ENCODE measurements at regions not wholly inside any gene's neighbourhood (a gene's known extent, or its start where the extent isn't known, plus 50 kb on each side); places are given as distances from the start of the nearest gene placed in this dataset.
"Not testable (repeated sequence)": the region's sequence is repeated elsewhere in the genome, so short reads cannot be mapped to it uniquely, and the experiment has no call there.

GRCh38 chr20:53827292-53828087, 233.9 kb upstream of the ZNF217 start:
- ChIA-PET CTCF (interaction anchor here (0.7 to 1.5 kb wide), 4 partner anchors 10 to 157 kb away, joined by 3 to 5 read pairs (median 3); no protein-coding TSS in a partner anchor), POLR2A (no interaction called here)
- no peak overlapping the region for H3K4me3 Mint-ChIP-seq
- no peak overlapping the region for H3K27ac Mint-ChIP-seq
- peaks cover 4% of the 10 kb centered on the region for H3K9me3 Mint-ChIP-seq
- DNase-seq = no peak
- peaks cover 55% of the 10 kb centered on the region for H3K4me1 Mint-ChIP-seq
- peaks cover 12% of the 10 kb centered on the region for H3K36me3 Mint-ChIP-seq (ENCODE audit: low read depth)
- H3K27me3 Mint-ChIP-seq = no peaks in the 10 kb centered on the region

DNA sequence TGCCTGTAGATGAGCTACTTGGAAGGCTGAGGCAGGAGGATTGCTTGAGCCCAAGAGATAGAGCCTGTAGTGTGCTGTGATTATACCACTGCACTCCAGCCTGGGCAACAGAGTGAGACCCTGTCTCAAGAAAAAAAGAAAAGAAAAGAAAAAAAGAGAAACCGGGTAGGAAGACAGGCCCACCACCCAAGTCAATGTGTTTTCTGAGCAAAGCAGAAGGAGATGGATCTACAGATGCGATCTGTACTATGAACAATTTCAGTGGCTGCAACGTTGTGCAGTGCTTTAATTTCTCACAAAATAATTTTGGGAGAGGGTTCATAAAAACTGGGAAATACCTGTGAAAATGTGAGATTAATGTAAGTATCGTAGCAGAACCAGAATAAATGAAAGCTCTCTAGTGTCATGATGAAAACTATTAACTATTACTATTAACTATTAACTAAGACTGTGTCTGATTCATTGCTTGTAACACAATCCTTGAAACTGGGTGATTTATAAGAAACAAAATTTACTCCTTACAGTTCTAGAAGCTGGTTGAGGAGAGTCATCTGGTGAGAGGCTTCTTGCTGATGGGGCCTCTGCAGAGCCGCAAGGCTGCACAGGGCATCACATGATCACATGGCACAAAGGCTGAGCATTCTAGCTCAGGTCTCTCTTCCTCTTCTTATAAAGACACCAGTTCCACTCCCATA, 233.1 kb upstream of the ZNF217 start:
- no peak for DNase-seq
- no peak overlapping the region for H3K27ac Mint-ChIP-seq
- no peaks in the 10 kb centered on the region for H3K27me3 Mint-ChIP-seq
- H3K4me1 Mint-ChIP-seq = peaks cover 50% of the 10 kb centered on the region
- no peaks in the 10 kb centered on the region for H3K9me3 Mint-ChIP-seq
- H3K36me3 Mint-ChIP-seq (ENCODE audit: low read depth) = peaks cover 6% of the 10 kb centered on the region
- ChIA-PET POLR2A (no interaction called here), CTCF (interaction anchor here (1.2 kb wide), 1 partner anchor 9 kb away, joined by 5 read pairs; no protein-coding TSS in a partner anchor)
- no peak overlapping the region for H3K4me3 Mint-ChIP-seq

DNA sequence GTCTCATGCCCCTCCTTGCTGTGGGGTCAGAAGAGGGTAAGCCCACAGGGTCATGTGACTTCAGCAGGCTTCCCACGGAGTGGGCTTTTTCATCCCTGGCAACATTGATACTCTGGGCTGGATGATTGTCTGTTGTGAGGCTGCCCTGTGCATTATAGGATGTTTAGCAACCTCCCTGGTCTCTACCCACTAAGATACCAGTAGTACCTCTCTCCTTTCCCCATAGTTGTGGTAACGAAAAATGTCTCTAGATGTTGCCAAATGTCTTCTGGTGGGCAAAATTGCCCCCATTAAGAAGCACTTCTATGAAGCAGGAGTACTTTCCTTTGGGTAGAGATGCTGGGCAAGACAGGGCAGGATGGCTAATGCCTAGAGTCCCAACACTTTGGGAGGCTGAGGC, 232.5 kb upstream of the ZNF217 start:
- DNase-seq = no peak
- H3K27ac Mint-ChIP-seq = no peak overlapping the region
- H3K9me3 Mint-ChIP-seq = no peaks in the 10 kb centered on the region
- CTCF ChIA-PET = interaction anchor here (1.2 kb wide), 1 partner anchor 8 kb away, joined by 5 read pairs; no protein-coding TSS in a partner anchor
- H3K36me3 Mint-ChIP-seq (ENCODE audit: low read depth) = peaks cover 6% of the 10 kb centered on the region
- no peak overlapping the region for H3K4me3 Mint-ChIP-seq
- peaks cover 49% of the 10 kb centered on the region for H3K4me1 Mint-ChIP-seq
- H3K27me3 Mint-ChIP-seq = no peaks in the 10 kb centered on the region
- POLR2A ChIA-PET = no interaction called here

DNA sequence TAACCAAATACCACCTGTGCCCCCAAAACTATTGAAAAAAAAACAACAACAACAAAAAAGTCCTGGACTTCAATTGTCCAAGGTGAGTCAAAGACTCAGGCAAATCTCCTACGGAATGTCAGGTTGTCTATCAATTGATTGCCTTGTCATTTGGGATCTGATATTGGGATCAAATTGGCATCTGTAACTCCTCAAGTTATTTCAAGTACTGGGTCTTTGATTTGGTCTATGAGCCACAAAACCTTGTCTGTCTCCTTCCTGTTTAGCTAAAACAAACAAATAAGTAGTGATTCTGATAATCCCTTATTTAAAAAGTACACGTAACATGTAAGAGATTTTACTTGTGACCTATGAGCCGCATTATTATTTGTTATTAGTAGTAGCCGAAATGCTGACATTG, 231.6 kb upstream of the ZNF217 start:
- Mint-ChIP-seq H3K27me3 (no peaks in the 10 kb centered on the region), H3K36me3 (ENCODE audit: low read depth) (peaks cover 6% of the 10 kb centered on the region), H3K27ac (no peak overlapping the region), H3K4me1 (peaks cover 41% of the 10 kb centered on the region), H3K4me3 (no peak overlapping the region), H3K9me3 (no peaks in the 10 kb centered on the region)
- CTCF ChIA-PET = interaction anchor here (1.1 to 1.5 kb wide), 2 partner anchors 14 to 231 kb away, joined by 3 read pairs; partner anchors contain the start of gene ZNF217
- POLR2A ChIA-PET = no interaction called here
- no peak for DNase-seq

DNA sequence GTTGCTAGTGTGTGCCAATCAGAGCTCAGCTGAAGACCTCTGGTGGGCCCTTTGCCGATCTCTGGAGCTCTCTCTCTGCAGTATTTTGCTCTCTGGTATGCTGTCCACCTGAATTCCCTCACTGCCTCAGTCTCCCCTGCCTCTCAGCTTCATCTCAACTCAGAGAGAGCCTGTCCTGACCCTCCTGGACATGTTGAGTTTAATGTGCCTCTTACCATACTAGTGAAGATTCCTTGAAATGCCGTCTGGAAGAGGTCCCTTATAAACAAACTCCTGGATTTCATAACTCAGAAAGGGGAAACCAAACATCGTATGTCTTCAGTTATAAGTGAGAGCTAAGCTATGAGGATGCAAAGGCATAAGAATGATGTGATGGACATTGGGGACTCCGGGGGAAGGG, 231.1 kb upstream of the ZNF217 start:
- ChIA-PET POLR2A (no interaction called here), CTCF (interaction anchor here (0.9 to 1.5 kb wide), 3 partner anchors 9 to 231 kb away, joined by 3 read pairs; partner anchors contain the start of gene ZNF217)
- Mint-ChIP-seq H3K4me3 (no peak overlapping the region), H3K27me3 (no peaks in the 10 kb centered on the region), H3K27ac (no peak overlapping the region), H3K4me1 (peaks cover 36% of the 10 kb centered on the region), H3K36me3 (ENCODE audit: low read depth) (peaks cover 6% of the 10 kb centered on the region), H3K9me3 (no peaks in the 10 kb centered on the region)
- DNase-seq = no peak

DNA sequence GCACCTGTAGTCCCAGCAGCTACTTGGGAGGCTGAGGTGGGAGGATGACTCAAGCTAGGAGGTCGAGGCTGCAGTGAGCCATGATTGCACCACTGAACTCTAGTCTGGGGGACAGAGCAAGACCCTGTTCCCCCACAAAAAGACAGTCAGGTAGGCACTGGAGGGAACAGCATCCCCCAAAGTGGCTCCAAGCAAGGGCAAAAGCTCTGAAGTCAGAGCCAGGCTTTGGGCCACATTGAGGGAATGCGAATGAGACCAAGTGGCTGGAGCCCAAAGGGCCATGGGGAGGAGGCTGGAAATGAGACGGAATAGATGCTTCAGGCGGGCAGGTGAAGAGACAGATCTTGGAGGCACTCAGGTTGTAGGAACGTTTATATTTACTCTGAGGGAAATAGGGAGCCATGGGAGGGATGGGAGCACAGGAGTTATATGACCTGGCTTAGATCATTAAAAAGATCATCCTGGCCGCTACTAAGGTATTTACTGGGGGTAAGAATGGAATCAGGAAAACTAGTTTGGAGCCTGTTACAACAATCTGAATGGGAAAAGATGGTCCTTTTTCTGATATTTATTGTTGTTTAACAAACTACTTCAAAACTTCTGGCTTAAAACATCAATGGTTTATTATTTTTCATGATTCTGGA, 229.6 kb upstream of the ZNF217 start:
- H3K4me3 Mint-ChIP-seq = no peak overlapping the region
- H3K9me3 Mint-ChIP-seq = peaks cover 9% of the 10 kb centered on the region
- no peak for DNase-seq
- peaks cover 21% of the 10 kb centered on the region for H3K4me1 Mint-ChIP-seq
- H3K27me3 Mint-ChIP-seq = no peaks in the 10 kb centered on the region
- peaks cover 4% of the 10 kb centered on the region for H3K36me3 Mint-ChIP-seq (ENCODE audit: low read depth)
- no peak overlapping the region for H3K27ac Mint-ChIP-seq
- ChIA-PET POLR2A (no interaction called here), CTCF (interaction anchor here (1.1 kb wide), 1 partner anchor 34 kb away, joined by 3 read pairs; no protein-coding TSS in a partner anchor)

DNA sequence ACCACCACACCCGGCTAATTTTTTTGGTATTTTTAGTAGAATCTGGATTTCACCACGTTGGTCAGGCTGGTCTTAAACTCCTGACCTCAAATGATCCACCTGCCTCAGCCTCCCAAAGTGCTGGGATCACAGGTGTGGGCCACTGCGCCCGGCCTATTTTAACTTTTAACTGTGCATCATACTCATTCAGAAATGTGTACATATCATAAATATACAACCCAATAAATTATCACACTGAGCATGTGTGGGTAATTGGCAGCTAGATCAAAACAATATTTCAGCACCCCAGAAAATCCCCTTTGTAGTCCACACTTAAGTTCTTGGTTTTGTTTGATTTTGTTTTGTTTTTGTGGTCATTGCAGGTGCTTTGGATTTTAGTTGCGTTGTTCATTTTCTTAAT, 228.9 kb upstream of the ZNF217 start:
- ChIA-PET CTCF (no interaction called here), POLR2A (no interaction called here)
- Mint-ChIP-seq H3K9me3 (peaks cover 9% of the 10 kb centered on the region), H3K4me1 (peaks cover 21% of the 10 kb centered on the region), H3K36me3 (ENCODE audit: low read depth) (peaks cover 3% of the 10 kb centered on the region), H3K4me3 (no peak overlapping the region), H3K27ac (no peak overlapping the region), H3K27me3 (no peaks in the 10 kb centered on the region)
- DNase-seq = no peak

DNA sequence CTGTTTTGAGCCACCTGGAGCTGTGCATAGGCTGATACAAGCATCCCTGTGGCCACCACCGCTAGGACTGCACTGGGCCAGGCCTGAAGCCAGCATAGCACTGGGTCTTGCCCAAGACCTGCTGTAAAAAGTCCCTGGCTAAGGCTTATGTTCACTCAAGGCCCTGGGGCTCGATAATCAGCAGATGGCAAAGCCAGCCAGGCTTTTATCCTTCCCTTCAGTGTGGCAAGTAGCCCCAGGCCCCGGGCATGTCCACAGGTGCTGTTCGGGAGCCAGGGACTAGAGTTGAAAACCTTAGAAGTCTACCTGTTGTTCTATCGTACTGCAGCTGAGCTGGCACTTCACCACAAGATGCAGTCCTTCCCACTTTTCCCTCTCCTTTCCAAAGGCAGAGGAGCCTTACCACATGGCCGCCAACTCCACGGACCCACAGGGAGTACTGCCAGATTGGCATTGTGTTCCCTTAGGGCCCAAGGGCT, 226.4 kb upstream of the ZNF217 start:
- no peak overlapping the region for H3K4me3 Mint-ChIP-seq
- no peak overlapping the region for H3K27ac Mint-ChIP-seq
- H3K4me1 Mint-ChIP-seq = peaks cover 24% of the 10 kb centered on the region
- ChIA-PET POLR2A (no interaction called here), CTCF (interaction anchor here (0.5 to 0.9 kb wide), 3 partner anchors 9 to 334 kb away, joined by 3 to 9 read pairs (median 5); no protein-coding TSS in a partner anchor)
- H3K27me3 Mint-ChIP-seq = no peaks in the 10 kb centered on the region
- H3K9me3 Mint-ChIP-seq = peaks cover 12% of the 10 kb centered on the region
- no peak for DNase-seq
- peaks cover 3% of the 10 kb centered on the region for H3K36me3 Mint-ChIP-seq (ENCODE audit: low read depth)

DNA sequence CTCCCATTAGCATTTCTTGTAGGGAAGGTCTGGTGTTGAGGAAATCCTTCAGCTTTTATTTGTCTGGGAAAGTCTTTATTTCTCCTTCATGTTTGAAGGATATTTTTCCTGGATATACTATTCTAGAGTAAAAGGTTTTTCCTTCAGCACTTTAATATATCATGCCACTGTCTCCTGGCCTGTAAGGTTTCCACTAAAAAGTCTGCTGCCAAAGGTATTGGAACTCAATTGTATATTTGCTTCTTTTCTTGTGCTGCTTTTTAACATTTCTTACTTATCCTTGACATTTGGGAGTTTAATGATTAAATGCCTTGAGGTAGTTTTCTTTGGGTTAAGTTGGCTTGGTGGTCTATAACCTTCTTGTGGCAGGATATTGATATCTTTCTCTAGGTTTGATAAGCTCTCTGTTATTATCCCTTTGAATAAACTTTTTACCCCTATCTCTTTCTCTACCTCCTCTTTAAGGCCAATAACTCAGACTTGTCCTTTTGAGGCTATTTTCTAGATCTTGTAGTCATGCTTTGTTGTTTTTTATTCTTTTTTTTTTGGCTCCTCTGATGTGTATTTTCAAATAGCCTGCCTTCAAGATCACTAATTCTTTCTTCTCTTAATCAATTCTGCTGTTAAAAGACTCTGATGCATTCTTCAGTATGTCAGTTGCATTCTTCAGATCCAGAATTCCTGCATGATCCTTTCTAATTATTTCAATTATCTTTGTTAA, 225.0 kb upstream of the ZNF217 start:
- Mint-ChIP-seq H3K4me3 (no peak overlapping the region), H3K27me3 (no peaks in the 10 kb centered on the region), H3K36me3 (ENCODE audit: low read depth) (peaks cover 3% of the 10 kb centered on the region), H3K9me3 (peaks cover 14% of the 10 kb centered on the region), H3K4me1 (peaks cover 34% of the 10 kb centered on the region), H3K27ac (no peak overlapping the region)
- CTCF ChIA-PET = interaction anchor here (0.9 to 2.1 kb wide), 2 partner anchors 8 to 10 kb away, joined by 3 to 5 read pairs; no protein-coding TSS in a partner anchor
- POLR2A ChIA-PET = no interaction called here
- DNase-seq = no peak

DNA sequence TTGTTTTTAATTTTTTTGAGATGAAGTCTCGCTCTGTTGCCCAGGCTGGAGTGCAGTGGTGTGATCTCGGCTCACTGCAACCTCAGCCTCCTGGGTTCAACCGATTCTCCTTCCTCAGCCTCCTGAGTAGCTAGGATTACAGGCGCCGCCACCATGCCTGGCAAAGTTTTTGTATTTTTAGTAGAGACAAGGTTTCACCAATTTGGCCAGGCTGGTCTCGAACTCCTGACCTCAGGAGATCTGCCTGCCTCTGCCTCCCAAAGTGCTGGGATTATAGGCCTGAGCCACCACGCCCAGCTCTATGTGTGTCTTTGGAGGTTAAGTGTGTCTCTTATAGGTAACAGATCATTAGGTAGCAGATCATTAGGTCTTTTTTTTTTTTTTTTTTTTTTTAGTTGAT, 223.9 kb upstream of the ZNF217 start:
- H3K36me3 Mint-ChIP-seq (ENCODE audit: low read depth); H3K27ac Mint-ChIP-seq; DNase-seq; H3K4me3 Mint-ChIP-seq; POLR2A ChIA-PET; H3K27me3 Mint-ChIP-seq: not testable (repeated sequence)
- Mint-ChIP-seq H3K4me1 (peaks cover 34% of the 10 kb centered on the region), H3K9me3 (peaks cover 14% of the 10 kb centered on the region)
- CTCF ChIA-PET = interaction anchor here (0.8 to 2.1 kb wide), 5 partner anchors 9 to 49 kb away, joined by 3 to 5 read pairs (median 4); no protein-coding TSS in a partner anchor

DNA sequence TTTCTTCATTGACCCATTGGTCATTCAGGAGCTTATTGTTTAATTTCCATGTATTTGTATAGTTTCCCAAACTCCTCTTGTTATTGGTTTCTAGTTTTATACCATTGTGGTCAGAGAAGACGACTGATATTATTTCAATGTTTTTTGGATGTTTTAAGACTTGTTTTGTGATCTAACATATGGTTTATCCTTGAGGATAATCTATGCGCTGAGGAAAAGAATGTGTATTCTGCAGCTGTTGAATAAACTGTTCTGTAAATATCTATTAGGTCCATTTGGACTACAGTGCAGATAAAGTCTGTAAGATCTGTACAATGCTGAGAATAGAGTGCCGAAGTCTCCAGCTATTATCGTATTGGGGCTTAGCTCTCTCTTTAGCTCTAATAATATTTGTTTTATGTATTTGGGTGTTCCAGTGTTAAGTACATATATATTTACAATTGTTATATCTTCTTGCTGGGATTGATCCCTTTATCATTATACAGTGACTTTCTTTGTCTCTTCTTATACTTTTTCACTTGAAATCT, 223.3 kb upstream of the ZNF217 start:
- Mint-ChIP-seq H3K4me1 (peaks cover 34% of the 10 kb centered on the region), H3K27ac (no peak overlapping the region), H3K4me3 (no peak overlapping the region), H3K36me3 (ENCODE audit: low read depth) (no peaks in the 10 kb centered on the region), H3K9me3 (peaks cover 14% of the 10 kb centered on the region), H3K27me3 (no peaks in the 10 kb centered on the region)
- CTCF ChIA-PET = interaction anchor here (0.8 to 2.1 kb wide), 5 partner anchors 10 to 48 kb away, joined by 3 to 5 read pairs (median 4); no protein-coding TSS in a partner anchor
- DNase-seq = no peak
- POLR2A ChIA-PET = no interaction called here

- Mint-ChIP-seq H3K27ac (no peak overlapping the region), H3K4me3 (no peak overlapping the region), H3K4me1 (peaks cover 34% of the 10 kb centered on the region), H3K9me3 (peaks cover 14% of the 10 kb centered on the region), H3K36me3 (ENCODE audit: low read depth) (no peaks in the 10 kb centered on the region), H3K27me3 (no peaks in the 10 kb centered on the region)
- POLR2A ChIA-PET = no interaction called here
- CTCF ChIA-PET = no interaction called here
- no peak for DNase-seq
Measured at GRCh38 chr20:53815509-53815908, 221.9 kb upstream of the ZNF217 start.

Data from activated CD4-positive, alpha-beta T cell treated with anti-CD3 and anti-CD28 coated beads, Interleukin-2, amount 10 ng/mL, durations not matched to agents 7 days and 5 days (primary cell).